AG04450 (cell line): ENCODE measurements at regions not wholly inside any gene's neighbourhood (a gene's known extent, or its start where the extent isn't known, plus 50 kb on each side); places are given as distances from the start of the nearest gene placed in this dataset.
"Not testable (repeated sequence)": the region's sequence is repeated elsewhere in the genome, so short reads cannot be mapped to it uniquely, and the experiment has no call there.

Experiments used
- CTCF ChIA-PET: fragments of 300-600, 350-600 bp; formaldehyde crosslinking; extraction: SDS; loops from one replicate; lab custom pipeline; 2022; ENCODE audit warnings: antibody characterized with exemption, inconsistent platforms; lab: Charles Lee
- POLR2A ChIA-PET: fragments of 350-600 bp; formaldehyde crosslinking; extraction: SDS; loops from one replicate; lab custom pipeline; 2021; ENCODE audit warnings: antibody characterized with exemption, inconsistent platforms; lab: Yijun Ruan, JAX
- DNase-seq: peaks from one replicate; pipeline ENCODE4 v3.0.0-alpha.2; 2011; ENCODE audit warnings: low read depth, low spot score
- H3K27ac ChIP-seq: one replicate; pipeline ENCODE4 v1.5.1; 2012; ENCODE audit warnings: low read depth, low read length, control low read depth
- H3K27me3 ChIP-seq: one replicate; pipeline ENCODE4 v1.6.0; 2012; ENCODE audit warnings: low read length; ENCODE audit not compliant: control insufficient read depth, insufficient read depth
- H3K4me3 ChIP-seq: 2 replicates; pipeline ENCODE4 v1.5.1; 2011; ENCODE audit warnings: mild to moderate bottlenecking, low read depth, low read length, control low read depth
- H3K9me3 ChIP-seq: 2 replicates; pipeline ENCODE4 v1.5.1; 2012; ENCODE audit warnings: low read length; ENCODE audit not compliant: control insufficient read depth, insufficient read depth
- CTCF ChIP-seq: IDR thresholded peaks from 2 replicates; pipeline ENCODE4 v1.5.1; 2011; ENCODE audit warnings: low read depth, low read length, control low read depth, inconsistent platforms

GRCh38 chr1:99385852-99386251, 121.6 kb downstream of the PLPPR4 start:
- no peaks in the 10 kb centered on the region for H3K9me3 ChIP-seq
- H3K27ac ChIP-seq: no peak overlapping the region
- ChIA-PET CTCF (no interaction called here), POLR2A (no interaction called here)
- no peak for TF ChIP-seq CTCF
- DNase-seq: no peak
- H3K4me3 ChIP-seq: no peak overlapping the region
- no peaks in the 10 kb centered on the region for H3K27me3 ChIP-seq

- Histone ChIP-seq H3K27ac (no peak overlapping the region), H3K4me3 (no peak overlapping the region), H3K9me3 (no peaks in the 10 kb centered on the region), H3K27me3 (no peaks in the 10 kb centered on the region)
- no peak for DNase-seq
- POLR2A ChIA-PET: no interaction called here
- TF ChIP-seq CTCF: no peak
- CTCF ChIA-PET: no interaction called here
Measured at GRCh38 chr1:99396389-99396788, 132.1 kb downstream of the PLPPR4 start.

GRCh38 chr1:99397029-99397428, 132.7 kb downstream of the PLPPR4 start:
- POLR2A ChIA-PET: no interaction called here
- TF ChIP-seq CTCF: no peak
- Histone ChIP-seq H3K4me3 (no peak overlapping the region), H3K9me3 (no peaks in the 10 kb centered on the region), H3K27me3 (no peaks in the 10 kb centered on the region), H3K27ac (no peak overlapping the region)
- CTCF ChIA-PET: no interaction called here
- DNase-seq: no peak

- ChIA-PET POLR2A (no interaction called here), CTCF (no interaction called here)
- Histone ChIP-seq H3K27ac (no peak overlapping the region), H3K27me3 (no peaks in the 10 kb centered on the region), H3K4me3 (no peak overlapping the region), H3K9me3 (no peaks in the 10 kb centered on the region)
- TF ChIP-seq CTCF: no peak
- DNase-seq: no peak
Measured at GRCh38 chr1:99397863-99398262, 133.6 kb downstream of the PLPPR4 start.

- CTCF ChIA-PET, H3K4me3 ChIP-seq, H3K27ac ChIP-seq, DNase-seq, H3K9me3 ChIP-seq, POLR2A ChIA-PET, H3K27me3 ChIP-seq: not testable (repeated sequence)
Measured at GRCh38 chr1:99401556-99401955, 137.3 kb downstream of the PLPPR4 start.

GRCh38 chr1:99404399-99404798, 140.1 kb downstream of the PLPPR4 start:
- DNase-seq, H3K4me3 ChIP-seq, H3K9me3 ChIP-seq, POLR2A ChIA-PET, H3K27me3 ChIP-seq, H3K27ac ChIP-seq, CTCF ChIA-PET: not testable (repeated sequence)

GRCh38 chr1:99405325-99405724, 141.0 kb downstream of the PLPPR4 start:
- POLR2A ChIA-PET: not testable (repeated sequence)

More at GRCh38 chr1:99405325-99405724, 141.0 kb downstream of the PLPPR4 start:
- H3K27me3 ChIP-seq, H3K4me3 ChIP-seq, H3K27ac ChIP-seq, H3K9me3 ChIP-seq, CTCF ChIA-PET, DNase-seq: not testable (repeated sequence)
